Jurkat, Clone E6-1 (cell line): ENCODE measurements at regions not wholly inside any gene's neighbourhood (a gene's known extent, or its start where the extent isn't known, plus 50 kb on each side); places are given as distances from the start of the nearest gene placed in this dataset.
"Not testable (repeated sequence)": the region's sequence is repeated elsewhere in the genome, so short reads cannot be mapped to it uniquely, and the experiment has no call there.

Experiments
- DNase-seq: peaks from one replicate; pipeline ENCODE4 v3.0.0-alpha.2; 2011; ENCODE audit warnings: low read depth, low spot score
- H3K4me3 ChIP-seq: 2 replicates; pipeline ENCODE4 v1.5.1; 2011; ENCODE audit warnings: mild to moderate bottlenecking, low read length, control low read depth, moderate library complexity

DNA sequence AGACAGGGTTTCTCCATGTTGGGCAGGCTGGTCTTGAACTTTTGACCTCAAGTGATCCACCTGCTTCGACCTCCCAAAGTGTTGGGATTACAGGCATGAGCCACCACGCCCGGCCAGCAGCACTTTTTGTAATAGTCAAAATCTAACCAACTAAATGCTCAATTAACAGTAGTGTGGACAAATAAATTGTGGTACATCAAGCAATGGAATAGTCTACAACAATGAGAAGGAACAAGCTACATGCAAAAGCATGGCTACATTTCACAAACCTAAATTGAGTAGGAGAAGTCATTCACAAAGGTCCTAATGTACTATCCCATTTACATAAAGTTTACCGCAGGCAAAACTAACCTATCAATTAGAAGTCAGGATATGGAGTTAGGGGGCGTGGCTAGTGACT is 227.4 kb downstream of the USP22 start:
- H3K4me3 ChIP-seq, DNase-seq: not testable (repeated sequence)

- DNase-seq: no peak
- H3K4me3 ChIP-seq: no peak overlapping the region
These were observed 218.9 kb downstream of the USP22 start for GRCh38 chr17:20823905-20824304.

- DNase-seq: no peak
- H3K4me3 ChIP-seq: no peak overlapping the region
These were observed 217.3 kb downstream of the USP22 start for GRCh38 chr17:20825539-20825938.

- DNase-seq, H3K4me3 ChIP-seq: not testable (repeated sequence)
These were observed 202.4 kb downstream of the USP22 start for GRCh38 chr17:20840453-20840852.

- DNase-seq, H3K4me3 ChIP-seq: not testable (repeated sequence)
These were observed 201.6 kb downstream of the USP22 start for GRCh38 chr17:20840987-20841865.

- DNase-seq, H3K4me3 ChIP-seq: not testable (repeated sequence)
These were observed 200.8 kb downstream of the USP22 start for GRCh38 chr17:20842012-20842411.

DNA sequence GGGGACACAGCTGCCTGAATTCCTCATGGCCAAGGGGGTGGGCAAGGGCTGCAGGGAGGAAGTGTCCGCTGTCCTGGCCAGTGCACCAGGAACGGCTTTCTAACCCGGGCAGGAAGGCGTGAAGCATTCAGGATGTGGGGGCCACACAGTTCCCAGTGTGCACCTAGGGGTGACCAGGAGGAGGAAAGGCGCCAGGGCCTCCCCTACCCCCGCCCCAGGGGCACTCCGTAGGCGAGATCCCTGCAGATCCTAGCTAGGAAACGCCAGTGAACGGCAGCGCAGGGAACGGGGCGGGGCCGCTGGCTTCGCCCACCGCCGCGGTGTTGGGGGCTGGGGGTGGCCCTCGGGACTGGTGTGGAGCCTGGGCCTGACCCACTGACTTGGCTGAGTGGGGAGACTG is 199.6 kb downstream of the USP22 start:
- DNase-seq, H3K4me3 ChIP-seq: not testable (repeated sequence)

DNA sequence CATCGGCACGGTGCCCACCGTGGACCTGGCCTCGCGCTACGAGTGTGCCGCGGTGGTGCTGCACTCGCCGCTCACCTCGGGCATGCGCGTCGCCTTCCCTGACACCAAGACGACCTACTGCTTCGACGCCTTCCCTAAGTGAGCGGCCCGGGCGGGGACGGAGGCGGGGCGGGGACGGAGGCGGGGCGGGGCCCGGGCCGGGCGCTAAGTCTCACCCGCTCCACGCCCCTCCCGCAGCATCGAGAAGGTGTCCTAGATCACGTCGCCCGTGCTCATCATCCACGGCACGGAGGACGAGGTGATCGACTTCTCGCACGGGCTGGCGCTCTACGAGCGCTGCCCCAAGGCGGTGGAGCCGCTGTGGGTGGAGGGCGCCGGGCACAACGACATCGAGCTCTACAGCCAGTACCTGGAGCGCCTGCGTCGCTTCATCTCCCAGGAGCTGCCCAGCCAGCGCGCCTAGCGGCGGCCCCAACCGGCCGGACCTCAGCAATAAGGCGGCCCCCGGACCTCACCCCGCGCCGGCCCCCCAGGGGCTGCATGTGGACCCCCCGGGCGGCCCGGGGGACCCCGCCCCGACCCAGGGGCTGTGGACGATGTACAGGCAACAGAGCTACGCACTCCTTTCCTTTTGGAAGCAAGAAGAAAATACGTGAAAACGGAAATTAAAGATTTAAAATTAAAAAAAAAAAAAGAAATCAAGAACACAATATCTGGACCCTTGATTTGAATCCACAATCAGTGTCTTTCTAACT is 198.8 kb downstream of the USP22 start:
- DNase-seq, H3K4me3 ChIP-seq: not testable (repeated sequence)

- not testable (repeated sequence) for DNase-seq, H3K4me3 ChIP-seq
These were observed 193.9 kb downstream of the USP22 start for GRCh38 chr17:20848869-20849443.

GRCh38 chr17:20851591-20852238 is 191.1 kb downstream of the USP22 start:
- H3K4me3 ChIP-seq, DNase-seq: not testable (repeated sequence)

- peak; percentile 4 for DNase-seq
- peak overlapping the region; percentile 22 for H3K4me3 ChIP-seq
These were observed 190.4 kb downstream of the USP22 start for GRCh38 chr17:20852239-20852989.

DNA sequence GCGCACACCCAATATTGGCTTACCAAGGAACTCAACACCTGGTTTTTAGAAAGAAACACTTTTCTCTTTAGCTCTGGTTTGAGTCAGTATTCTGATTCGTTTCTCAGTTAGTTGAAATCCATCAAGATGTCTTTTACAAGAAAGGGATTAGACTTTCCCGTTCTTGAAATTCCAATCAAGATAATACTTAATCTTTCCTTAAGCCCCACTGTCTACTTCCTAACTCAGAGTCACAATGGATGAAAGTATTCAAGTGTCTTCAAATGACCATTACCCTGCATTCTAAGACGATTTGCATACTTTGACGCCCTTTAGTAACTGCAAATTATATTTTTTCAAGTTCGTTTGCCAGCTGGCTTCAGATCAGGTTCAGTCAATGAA is 189.8 kb downstream of the USP22 start:
- no peak overlapping the region for H3K4me3 ChIP-seq
- no peak for DNase-seq

- H3K4me3 ChIP-seq, DNase-seq: not testable (repeated sequence)
These were observed 186.8 kb downstream of the USP22 start for GRCh38 chr17:20855910-20856470.

GRCh38 chr17:20866444-20867209 is 176.2 kb downstream of the USP22 start:
- not testable (repeated sequence) for H3K4me3 ChIP-seq, DNase-seq

DNA sequence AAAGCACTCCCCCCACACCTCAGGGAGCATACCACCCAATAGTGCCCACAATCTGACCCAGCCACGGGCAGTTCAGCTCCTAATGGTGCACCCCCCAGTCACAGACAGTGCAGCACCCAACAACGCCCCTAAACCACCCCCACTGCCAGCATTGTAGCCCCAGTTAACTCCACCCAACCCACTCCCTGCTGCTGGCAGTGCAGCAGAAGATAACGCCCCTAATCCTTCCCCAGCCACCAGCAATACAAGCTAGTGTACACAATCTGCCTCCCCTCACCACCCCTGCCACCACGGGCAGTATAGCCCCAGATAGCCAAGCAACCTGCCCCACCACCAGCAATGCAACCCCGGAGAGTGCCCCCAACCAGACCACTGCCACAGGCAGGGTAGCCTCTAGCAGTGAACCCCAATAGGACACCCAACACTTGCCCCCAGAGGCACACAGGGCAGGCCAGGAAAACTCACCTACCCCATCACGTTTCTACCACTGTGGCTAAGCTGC is 175.3 kb downstream of the USP22 start:
- DNase-seq, H3K4me3 ChIP-seq: not testable (repeated sequence)

DNA sequence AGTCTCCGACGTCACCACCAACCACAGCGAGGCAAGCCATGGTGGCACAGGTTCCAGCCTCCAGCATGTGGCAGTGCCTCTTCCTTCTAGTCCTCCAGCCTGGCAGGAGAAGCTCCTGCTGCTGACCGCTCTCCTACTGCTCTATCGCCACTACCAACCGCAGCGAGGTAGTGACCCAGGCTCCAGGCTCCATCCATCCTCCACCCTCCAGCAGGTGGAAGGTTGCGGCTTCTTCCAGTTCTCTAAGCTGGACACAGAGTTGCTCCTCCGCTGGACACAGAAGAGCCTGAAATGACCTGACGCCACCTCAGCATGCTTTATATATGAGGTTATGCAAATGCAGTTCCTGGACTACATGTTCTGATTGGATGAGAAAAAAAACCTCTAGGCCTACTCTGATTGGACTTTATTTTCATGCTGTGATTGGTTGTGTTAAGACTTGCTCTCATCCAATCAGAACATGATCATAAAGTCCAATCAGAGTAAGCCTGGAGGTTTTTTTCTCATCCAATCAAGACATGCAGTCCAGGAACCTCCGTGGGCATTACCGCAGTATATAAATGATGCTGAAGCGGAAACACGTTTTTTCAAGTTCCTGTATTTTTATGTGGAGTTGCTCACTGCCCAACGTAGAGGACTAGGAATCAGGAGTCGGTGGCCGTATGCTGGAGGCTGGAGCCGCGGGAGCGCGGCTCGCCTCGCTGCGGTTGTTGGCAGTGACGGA is 174.7 kb downstream of the USP22 start:
- not testable (repeated sequence) for H3K4me3 ChIP-seq, DNase-seq

GRCh38 chr17:20868662-20869007 is 174.2 kb downstream of the USP22 start:
- not testable (repeated sequence) for H3K4me3 ChIP-seq, DNase-seq
